SK-N-SH (cell line): ENCODE measurements at regions not wholly inside any gene's neighbourhood (a gene's known extent, or its start where the extent isn't known, plus 50 kb on each side); places are given as distances from the start of the nearest gene placed in this dataset.

Experiments
- CTCF ChIA-PET: fragments of 300-600, 350-600 bp; formaldehyde crosslinking; extraction: SDS; loops from one replicate; lab custom pipeline; 2021; lab: Yijun Ruan, JAX
- POLR2A ChIA-PET: fragments of 350-600 bp; sonication (Branson Sonifier 250); formaldehyde crosslinking; extraction: SDS; loops from one replicate; lab custom pipeline; 2020; ENCODE audit warnings: antibody characterized with exemption, inconsistent platforms; lab: Yijun Ruan, JAX
- DNase-seq: peaks from one replicate; pipeline ENCODE4 v3.0.0; 2012
- H2AFZ ChIP-seq: fragments of 200-600 bp; sonication (generic); 2 replicates; pipeline ENCODE4 v1.8.1; 2016; ENCODE audit warnings: antibody characterized with exemption, mild to moderate bottlenecking, low read depth
- H3F3A ChIP-seq: fragments of 200-600 bp; sonication (generic); replicated peaks from 2 replicates; pipeline ENCODE3; 2016; ENCODE audit warnings: antibody characterized with exemption, mild to moderate bottlenecking; ENCODE audit not compliant: insufficient read depth
- H3K27ac ChIP-seq, 2 experiments: fragments of 200-500 bp in 1 of 2; fragments of 200-600 bp in 1 of 2; sonication (Bioruptor generic) in 1 of 2; sonication (generic), shearing (Covaris generic) in 1 of 2; 2 replicates each; pipeline versions ENCODE4 v1.5.1 to v1.6.1; 2014 to 2016; ENCODE audit warnings: low read depth in 2 of 2, inconsistent platforms in 1 of 2, low read length in 1 of 2, mild to moderate bottlenecking in 1 of 2, mixed read lengths in 1 of 2
- H3K27me3 ChIP-seq: fragments of 200-600 bp; sonication (generic), shearing (Covaris generic); 2 replicates; pipeline ENCODE4 v1.6.1; 2016; ENCODE audit warnings: mixed run types; ENCODE audit not compliant: insufficient read depth
- H3K36me3 ChIP-seq, 2 experiments: fragments of 200-500 bp in 1 of 2; fragments of 200-600 bp in 1 of 2; sonication (Bioruptor generic) in 1 of 2; sonication (generic) in 1 of 2; replicated peaks in 1 of 2; 2 replicates each; pipeline versions ENCODE3 to v1.5.1; 2014 to 2016; ENCODE audit warnings: low read length in 1 of 2, mild to moderate bottlenecking in 1 of 2; ENCODE audit not compliant: insufficient read depth in 2 of 2, control insufficient read depth in 1 of 2
- H3K4me1 ChIP-seq, 2 experiments: fragments of 200-500 bp in 1 of 2; fragments of 200-600 bp in 1 of 2; sonication (Bioruptor generic) in 1 of 2; sonication (generic), shearing (Covaris generic) in 1 of 2; 2 replicates each; pipeline versions ENCODE4 v1.5.1 to v1.6.1; 2014 to 2016; ENCODE audit warnings: low read depth in 1 of 2, low read length in 1 of 2, mixed run types in 1 of 2; ENCODE audit not compliant: insufficient read depth in 2 of 2, control insufficient read depth in 1 of 2
- H3K4me2 ChIP-seq: fragments of 200-600 bp; sonication (generic), shearing (Covaris generic); 2 replicates; pipeline ENCODE4 v1.6.1; 2017; ENCODE audit warnings: mixed run types
- H3K4me3 ChIP-seq, 2 experiments: fragments of 200-500 bp in 1 of 2; fragments of 200-600 bp in 1 of 2; sonication (Bioruptor generic) in 1 of 2; sonication (generic), shearing (Covaris generic) in 1 of 2; 2 replicates each; pipeline versions ENCODE4 v1.5.1 to v1.8.1; 2014 to 2016; ENCODE audit warnings: low read depth in 2 of 2, inconsistent platforms in 1 of 2, low read length in 1 of 2, mild to moderate bottlenecking in 1 of 2, mixed read lengths in 1 of 2, moderate library complexity in 1 of 2
- H3K79me2 ChIP-seq: fragments of 200-600 bp; sonication (generic); 2 replicates; pipeline ENCODE4 v1.8.1; 2017; ENCODE audit warnings: mild to moderate bottlenecking; ENCODE audit not compliant: insufficient read depth
- H3K9ac ChIP-seq: fragments of 200-600 bp; sonication (generic); 2 replicates; pipeline ENCODE4 v1.6.1; 2017; ENCODE audit warnings: mixed run types
- H3K9me2 ChIP-seq: fragments of 200-600 bp; sonication (generic); 2 replicates; pipeline ENCODE4 v1.6.1; 2017; ENCODE audit warnings: mixed run types
- H3K9me3 ChIP-seq: fragments of 200-600 bp; sonication (generic); 2 replicates; pipeline ENCODE4 v1.6.1; 2017; ENCODE audit warnings: mixed run types, mild to moderate bottlenecking, moderate library complexity
- H4K20me1 ChIP-seq: fragments of 200-600 bp; sonication (generic); 2 replicates; pipeline ENCODE4 v1.6.1; 2017; ENCODE audit warnings: mild to moderate bottlenecking, mixed run types; ENCODE audit not compliant: insufficient read depth
- ELF1 ChIP-seq: IDR thresholded peaks from 2 replicates; pipeline ENCODE4 v1.4.0; 2012
- EP300 ChIP-seq, 2 experiments: IDR thresholded peaks; 2 replicates each; pipeline versions ENCODE4 v1.4.0 to v1.6.1; 2012; ENCODE audit warnings: borderline replicate concordance in 1 of 2, low read depth in 1 of 2, low read length in 1 of 2
- FOSL2 ChIP-seq: IDR thresholded peaks from 2 replicates; pipeline ENCODE4 v1.4.0; 2012; ENCODE audit warnings: low read depth, mild to moderate bottlenecking, moderate library complexity, borderline replicate concordance
- FOXM1 ChIP-seq: IDR thresholded peaks from 2 replicates; pipeline ENCODE4 v1.4.0; 2012; ENCODE audit warnings: low read depth, mild to moderate bottlenecking
- NRF1 ChIP-seq: IDR thresholded peaks from 2 replicates; pipeline ENCODE4 v1.6.1; 2012; ENCODE audit warnings: low read depth, mild to moderate bottlenecking, low read length
- RAD21 ChIP-seq: IDR thresholded peaks from 2 replicates; pipeline ENCODE4 v1.6.1; 2012; ENCODE audit warnings: mild to moderate bottlenecking, low read length
- RFX5 ChIP-seq: IDR thresholded peaks from 2 replicates; pipeline ENCODE4 v1.6.1; 2012; ENCODE audit warnings: mild to moderate bottlenecking, improper control_type of control experiment, low read length
- RXRA ChIP-seq: IDR thresholded peaks from 2 replicates; pipeline ENCODE4 v1.4.0; 2012; ENCODE audit warnings: low read depth, mild to moderate bottlenecking, borderline replicate concordance
- SIN3A ChIP-seq: IDR thresholded peaks from 2 replicates; pipeline ENCODE4 v1.6.1; 2012; ENCODE audit warnings: low read depth, mild to moderate bottlenecking, low read length, moderate library complexity, borderline replicate concordance
- SMC3 ChIP-seq: IDR thresholded peaks from 2 replicates; pipeline ENCODE4 v1.6.1; 2012; ENCODE audit warnings: low read depth, low read length, improper control_type of control experiment
- USF1 ChIP-seq: IDR thresholded peaks from 2 replicates; pipeline ENCODE4 v1.4.0; 2012; ENCODE audit warnings: low read depth, borderline replicate concordance
- YY1 ChIP-seq: IDR thresholded peaks from 2 replicates; pipeline ENCODE4 v1.4.0; 2012; ENCODE audit warnings: low read depth, mild to moderate bottlenecking
- WGBS: methylation state at CpG from one replicate; pipeline ENCODE4 v1.1.6; 2017; ENCODE audit warnings: low lambda C conversion rate; 5-methylcytosine and 5-hydroxymethylcytosine counted together
- TF ChIP-seq, protein P1 (sequence below): IDR thresholded peaks from 2 replicates; pipeline ENCODE4; 2012

- no peak for TF ChIP-seq FOXM1
- TF ChIP-seq, protein P1, sequence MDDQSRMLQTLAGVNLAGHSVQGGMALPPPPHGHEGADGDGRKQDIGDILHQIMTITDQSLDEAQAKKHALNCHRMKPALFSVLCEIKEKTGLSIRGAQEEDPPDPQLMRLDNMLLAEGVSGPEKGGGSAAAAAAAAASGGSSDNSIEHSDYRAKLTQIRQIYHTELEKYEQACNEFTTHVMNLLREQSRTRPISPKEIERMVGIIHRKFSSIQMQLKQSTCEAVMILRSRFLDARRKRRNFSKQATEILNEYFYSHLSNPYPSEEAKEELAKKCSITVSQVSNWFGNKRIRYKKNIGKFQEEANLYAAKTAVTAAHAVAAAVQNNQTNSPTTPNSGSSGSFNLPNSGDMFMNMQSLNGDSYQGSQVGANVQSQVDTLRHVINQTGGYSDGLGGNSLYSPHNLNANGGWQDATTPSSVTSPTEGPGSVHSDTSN = no peak
Observed at GRCh38 chr14:86012461-86012860, 482.5 kb downstream of the FLRT2 start (continued).

GRCh38 chr14:86003998-86004397 lies 474.1 kb downstream of the FLRT2 start:
- Histone ChIP-seq H3K27ac (no peak overlapping the region), H2AFZ (no peak overlapping the region), H3K9me3 (no peaks in the 10 kb centered on the region), H4K20me1 (no peaks in the 10 kb centered on the region), H3K79me2 (no peaks in the 10 kb centered on the region), H3K9me2 (no peaks in the 10 kb centered on the region), H3K4me2 (no peak overlapping the region), H3F3A (no peaks in the 10 kb centered on the region), H3K4me3 (no peak overlapping the region), H3K4me1 (peaks cover 0 to 7% of the 10 kb centered on the region in 2 experiments; a peak in 1 of 4 replicates), H3K36me3 (no peaks in the 10 kb centered on the region), H3K9ac (no peak overlapping the region), H3K27me3 (no peaks in the 10 kb centered on the region)
- ChIA-PET POLR2A (no interaction called here), CTCF (no interaction called here)
- 11% methylated on average over 3 of the region's 3 CpGs for WGBS
- no peak for DNase-seq
- no peak for TF ChIP-seq ELF1
- no peak for TF ChIP-seq SIN3A

- Histone ChIP-seq H3K79me2 (no peaks in the 10 kb centered on the region), H3K4me2 (no peak overlapping the region), H3K9me3 (no peaks in the 10 kb centered on the region), H3K4me1 (no peaks in the 10 kb centered on the region), H3K36me3 (no peaks in the 10 kb centered on the region), H3K9me2 (no peaks in the 10 kb centered on the region), H4K20me1 (no peaks in the 10 kb centered on the region), H2AFZ (no peak overlapping the region), H3F3A (no peaks in the 10 kb centered on the region)
- POLR2A ChIA-PET = no interaction called here
- DNase-seq = no peak
- TF ChIP-seq RFX5 = no peak
- no peak for TF ChIP-seq RXRA
- no peak for TF ChIP-seq RAD21
- TF ChIP-seq USF1 = no peak
- TF ChIP-seq YY1 = no peak
- TF ChIP-seq NRF1 = no peak
- TF ChIP-seq, all 33 proteins: peak for 0
- CTCF ChIA-PET = no interaction called here
- Histone ChIP-seq H3K27me3 (no peaks in the 10 kb centered on the region), H3K4me3 (no peak overlapping the region), H3K27ac (no peak overlapping the region), H3K9ac (no peak overlapping the region)
Observed at GRCh38 chr14:85996551-85996950, 466.6 kb downstream of the FLRT2 start.

DNA sequence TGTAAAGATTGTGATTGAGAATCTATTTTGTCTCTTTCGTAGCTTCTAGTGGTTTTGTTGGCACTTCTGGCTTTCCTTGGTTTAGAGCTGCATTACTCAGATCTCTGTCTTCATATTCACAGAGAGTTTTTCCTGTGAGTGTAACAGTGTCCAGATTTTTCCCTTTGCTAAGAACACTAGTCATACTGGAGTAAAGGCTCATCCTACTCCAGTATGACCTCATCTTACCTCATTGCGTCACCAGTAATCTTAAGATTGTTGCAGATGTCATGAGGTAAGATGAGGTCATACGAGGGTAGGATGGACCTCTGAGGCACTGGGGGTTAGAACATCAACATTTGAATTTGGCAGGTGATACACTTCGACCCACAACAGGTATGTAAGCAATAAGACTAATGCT lies 461.2 kb downstream of the FLRT2 start:
- no peak for DNase-seq
- Histone ChIP-seq H2AFZ (no peak overlapping the region), H3K4me3 (no peak overlapping the region), H3K9me2 (no peaks in the 10 kb centered on the region), H3K9ac (no peak overlapping the region), H4K20me1 (no peaks in the 10 kb centered on the region), H3K4me1 (no peaks in the 10 kb centered on the region), H3K79me2 (no peaks in the 10 kb centered on the region), H3K36me3 (no peaks in the 10 kb centered on the region), H3K4me2 (no peak overlapping the region), H3K9me3 (no peaks in the 10 kb centered on the region), H3K27me3 (no peaks in the 10 kb centered on the region), H3K27ac (no peak overlapping the region), H3F3A (no peaks in the 10 kb centered on the region)
- POLR2A ChIA-PET = no interaction called here
- TF ChIP-seq FOSL2 = no peak
- TF ChIP-seq NRF1 = no peak
- no peak for TF ChIP-seq EP300 (IDR thresholded peaks at IDR 0.05; ENCODE audit: borderline replicate concordance in 1 of 2, low read depth in 1 of 2, low read length in 1 of 2)
- no peak for TF ChIP-seq SMC3
- TF ChIP-seq FOXM1 = no peak
- WGBS = 24% methylated on average over 4 of the region's 4 CpGs
- CTCF ChIA-PET = no interaction called here
